B cell (primary cell): ENCODE measurements at regions not wholly inside any gene's neighbourhood (a gene's known extent, or its start where the extent isn't known, plus 50 kb on each side); places are given as distances from the start of the nearest gene placed in this dataset.

Experiments used
- ATAC-seq: fragments of 200-7000 bp; cut with Tn5 transposase; one replicate; pipeline ENCODE4 v1.10.0; 2021; ENCODE audit warnings: low read depth, mild to moderate bottlenecking, moderate number of reproducible peaks, moderate library complexity
- CTCF ChIA-PET: fragments of 350-600 bp; sonication (Branson Sonifier 250); formaldehyde crosslinking; loops from one replicate; lab custom pipeline; 2021; ENCODE audit warnings: antibody characterized with exemption, inconsistent platforms; lab: Charles Lee
- POLR2A ChIA-PET: fragments of 350-600 bp; sonication (Branson Sonifier 250); formaldehyde crosslinking; loops from one replicate; lab custom pipeline; 2021; ENCODE audit warnings: antibody characterized with exemption; lab: Charles Lee
- DNase-seq: peaks from one replicate; pipeline ENCODE4 v3.0.0; 2013
- H2AFZ ChIP-seq: 2 replicates; pipeline ENCODE4 v1.6.1; 2012; ENCODE audit warnings: mild to moderate bottlenecking, low read depth, low read length; ENCODE audit not compliant: insufficient read depth, poor library complexity, severe bottlenecking
- H3K27ac ChIP-seq, 2 donors: 1 replicate in 1 of 2; 2 replicates in 1 of 2; pipeline ENCODE4 v1.5.1; 2012 to 2013; ENCODE audit warnings: low read length in 2 of 2, mild to moderate bottlenecking in 2 of 2, moderate library complexity in 1 of 2
- H3K27me3 ChIP-seq, 4 experiments: fragments of 200-600 bp in 1 of 4; sonication (generic) in 1 of 4; replicated peaks in 1 of 4; 1 replicate in 2 of 4; 2 replicates in 2 of 4; pipeline versions ENCODE4 v1.6.1 to v1.7.0; 2013 to 2016; ENCODE audit warnings: low read length in 3 of 4, mild to moderate bottlenecking in 2 of 4, mixed read lengths in 1 of 4, moderate library complexity in 1 of 4; ENCODE audit not compliant: insufficient read depth in 4 of 4, control insufficient read depth in 3 of 4; ENCODE audit errors: control extremely low read depth in 1 of 4
- H3K36me3 ChIP-seq, 2 experiments: replicated peaks in 1 of 2; 1 replicate in 1 of 2; 2 replicates in 1 of 2; pipeline versions ENCODE4 v1.6.1 to v1.7.1; 2013; ENCODE audit warnings: low read length in 1 of 2; ENCODE audit not compliant: insufficient read depth in 2 of 2, control insufficient read depth in 1 of 2; ENCODE audit errors: control extremely low read depth in 1 of 2, extremely low read depth in 1 of 2
- H3K4me1 ChIP-seq, 2 donors: fragments of 200-600 bp in 1 of 2; sonication (generic) in 1 of 2; 1 replicate in 1 of 2; 2 replicates in 1 of 2; pipeline versions ENCODE4 v1.5.1 to v1.6.1; 2013 to 2017; ENCODE audit warnings: low read length in 2 of 2; ENCODE audit not compliant: control insufficient read depth in 2 of 2, insufficient read depth in 2 of 2
- H3K4me2 ChIP-seq: replicated peaks from 2 replicates; pipeline ENCODE3; 2012; ENCODE audit warnings: mild to moderate bottlenecking, low read depth, low read length; ENCODE audit not compliant: poor library complexity, severe bottlenecking
- H3K4me3 ChIP-seq, 5 experiments: fragments of 200-600 bp in 1 of 5; sonication (generic) in 1 of 5; 1 replicate in 3 of 5; 2 replicates in 2 of 5; pipeline versions ENCODE4 v1.5.1 to v1.7.0; 2011 to 2016; ENCODE audit warnings: low read length in 4 of 5, mild to moderate bottlenecking in 4 of 5, low read depth in 2 of 5, control low read depth in 1 of 5, moderate library complexity in 1 of 5; ENCODE audit not compliant: insufficient read depth in 1 of 5; ENCODE audit errors: control extremely low read depth in 1 of 5, extremely low read depth in 1 of 5
- H3K79me2 ChIP-seq: fragments of 200-600 bp; sonication (generic); one replicate; pipeline ENCODE4 v1.6.0; 2016; ENCODE audit warnings: low read length; ENCODE audit not compliant: control insufficient read depth, insufficient read depth
- H3K9ac ChIP-seq: fragments of 200-600 bp; sonication (generic); 2 replicates; pipeline ENCODE4 v1.6.1; 2017; ENCODE audit warnings: mild to moderate bottlenecking, low read length, moderate library complexity
- H3K9me3 ChIP-seq, 3 donors: one replicate each; pipeline versions ENCODE4 v1.6.1 to v1.7.1; 2013; ENCODE audit warnings: low read length in 2 of 3; ENCODE audit not compliant: control insufficient read depth in 2 of 3, insufficient read depth in 1 of 3; ENCODE audit errors: control extremely low read depth in 1 of 3
- H4K20me1 ChIP-seq: 2 replicates; pipeline ENCODE4 v1.6.0; 2012; ENCODE audit warnings: mild to moderate bottlenecking, low read length; ENCODE audit not compliant: insufficient read depth, control insufficient read depth, poor library complexity, severe bottlenecking
- H3K27ac Mint-ChIP-seq: one replicate; pipeline ENCODE4 v1.8.0; 2021; ENCODE audit warnings: mixed read lengths
- H3K27me3 Mint-ChIP-seq: one replicate; pipeline ENCODE4 v1.8.0; 2021; ENCODE audit warnings: mixed read lengths
- H3K4me1 Mint-ChIP-seq: one replicate; pipeline ENCODE4 v1.8.0; 2021; ENCODE audit warnings: mixed read lengths
- H3K4me3 Mint-ChIP-seq: one replicate; pipeline ENCODE4 v1.8.0; 2021; ENCODE audit warnings: mixed read lengths
- H3K9me3 Mint-ChIP-seq: one replicate; pipeline ENCODE4 v1.8.0; 2022; ENCODE audit warnings: mixed read lengths; ENCODE audit not compliant: insufficient read depth
- CTCF ChIP-seq: fragments of 200-600 bp; IDR thresholded peaks from one replicate; pipeline ENCODE4 v1.8.0; 2022; ENCODE audit warnings: antibody characterized with exemption, mild to moderate bottlenecking
- EZH2 ChIP-seq: IDR thresholded peaks from 2 replicates; pipeline ENCODE4 v1.6.1; 2012; ENCODE audit warnings: borderline replicate concordance, low read depth, mild to moderate bottlenecking, moderate library complexity, low read length; ENCODE audit not compliant: insufficient read depth, poor library complexity, severe bottlenecking
- WGBS: methylation state at CpG from one replicate; pipeline ENCODE4 v1.1.5; 2013; ENCODE audit warnings: missing lambda C conversion rate; ENCODE audit not compliant: insufficient coverage; 5-methylcytosine and 5-hydroxymethylcytosine counted together
- intact Hi-C: fragments of 100-400 bp; cut with micrococcal nuclease; formaldehyde crosslinking; loops from one replicate; pipeline ENCODE4 v1.10.0; 2022

GRCh38 chr5:27578279-27578678 lies 539.9 kb upstream of the CDH9 start:
- intact Hi-C loops = no loop called here
- POLR2A ChIA-PET = no interaction called here
- Mint-ChIP-seq H3K4me1 (no peaks in the 10 kb centered on the region), H3K27me3 (no peaks in the 10 kb centered on the region), H3K9me3 (peaks cover 5% of the 10 kb centered on the region), H3K4me3 (no peak overlapping the region), H3K27ac (no peak overlapping the region)
- no peak for ATAC-seq
- Histone ChIP-seq H3K27me3 (no peaks in the 10 kb centered on the region), H3K27ac (no peak overlapping the region), H3K4me1 (no peaks in the 10 kb centered on the region), H2AFZ (no peak overlapping the region), H4K20me1 (no peaks in the 10 kb centered on the region), H3K4me3 (no peak overlapping the region), H3K36me3 (no peaks in the 10 kb centered on the region), H3K79me2 (no peaks in the 10 kb centered on the region), H3K9ac (no peak overlapping the region), H3K9me3 (peaks cover 0 to 3% (median 0%) of the 10 kb centered on the region in 3 donors), H3K4me2 (no peak overlapping the region)
- TF ChIP-seq EZH2 (no peak), CTCF (no peak)
- CTCF ChIA-PET = interaction anchor here (0.6 kb wide), 1 partner anchor 12 kb away, joined by 3 read pairs; no protein-coding TSS in a partner anchor
- DNase-seq = no peak

- POLR2A ChIA-PET = no interaction called here
- no peak for TF ChIP-seq CTCF
- TF ChIP-seq EZH2 = no peak
Measured at GRCh38 chr5:27571681-27572080, 533.3 kb upstream of the CDH9 start.

More at GRCh38 chr5:27571681-27572080, 533.3 kb upstream of the CDH9 start:
- H3K4me1 ChIP-seq = no peaks in the 10 kb centered on the region
- Mint-ChIP-seq H3K27ac (no peak overlapping the region), H3K27me3 (no peaks in the 10 kb centered on the region), H3K4me3 (no peak overlapping the region), H3K9me3 (peaks cover 3% of the 10 kb centered on the region), H3K4me1 (no peaks in the 10 kb centered on the region)
- no peak overlapping the region for H3K4me3 ChIP-seq
- H3K4me2 ChIP-seq = no peak overlapping the region
- no peak overlapping the region for H2AFZ ChIP-seq
- CTCF ChIA-PET = no interaction called here
- no peaks in the 10 kb centered on the region for H3K36me3 ChIP-seq
- no peaks in the 10 kb centered on the region for H4K20me1 ChIP-seq
- no CpG with 5 or more reads among the region's 4 CpGs for WGBS
- H3K27ac ChIP-seq = no peak overlapping the region
- intact Hi-C loops = no loop called here
- no peaks in the 10 kb centered on the region for H3K9me3 ChIP-seq
- DNase-seq = no peak
- ATAC-seq = no peak
- no peaks in the 10 kb centered on the region for H3K79me2 ChIP-seq
- no peaks in the 10 kb centered on the region for H3K27me3 ChIP-seq
- no peak overlapping the region for H3K9ac ChIP-seq
